H1 (cell line): ENCODE measurements at regions not wholly inside any gene's neighbourhood (a gene's known extent, or its start where the extent isn't known, plus 50 kb on each side); places are given as distances from the start of the nearest gene placed in this dataset.
A peak's percentile ranks its signal among the peaks of the same experiment; 100 is the strongest.

ENCODE experiments used
- CTCF ChIA-PET: fragments of 300-600 bp; sonication (Branson Sonifier 250); formaldehyde crosslinking; loops from one replicate; lab custom pipeline; 2021; ENCODE audit not compliant: partially characterized antibody; lab: Charles Lee
- POLR2A ChIA-PET: fragments of 300-600 bp; sonication (Branson Sonifier 250); formaldehyde crosslinking; loops from one replicate; lab custom pipeline; 2021; ENCODE audit warnings: inconsistent platforms; ENCODE audit not compliant: partially characterized antibody; lab: Charles Lee
- DNase-seq, 2 experiments: peaks; one replicate each; pipeline versions ENCODE4 v3.0.0 to v3.0.0-alpha.2; 2010 to 2022; ENCODE audit warnings: low spot score in 2 of 2, low read depth in 1 of 2, mixed read lengths in 1 of 2
- FAIRE-seq: peaks from 2 replicates; lab custom pipeline; 2011; peaks lifted over from hg19 to GRCh38; lab: Jason Lieb, UNC
- H2AFZ ChIP-seq: 2 replicates; pipeline ENCODE4 v1.8.1; 2012; ENCODE audit warnings: low read length, inconsistent platforms
- H2AK5ac ChIP-seq: 2 replicates; pipeline ENCODE4 v1.6.1; 2013; ENCODE audit warnings: low read depth, low read length
- H2BK120ac ChIP-seq: replicated peaks from 2 replicates; pipeline ENCODE3; 2013; ENCODE audit warnings: low read depth, low read length, inconsistent platforms
- H2BK12ac ChIP-seq: 2 replicates; pipeline ENCODE4 v1.6.1; 2013; ENCODE audit warnings: low read depth, low read length
- H2BK15ac ChIP-seq: 2 replicates; pipeline ENCODE4 v1.6.1; 2013; ENCODE audit warnings: low read length
- H2BK20ac ChIP-seq: 2 replicates; pipeline ENCODE4 v1.6.1; 2013; ENCODE audit warnings: low read length
- H2BK5ac ChIP-seq: 2 replicates; pipeline ENCODE4 v1.6.1; 2013; ENCODE audit warnings: low read depth, low read length
- H3K14ac ChIP-seq: 2 replicates; pipeline ENCODE4 v1.6.1; 2013; ENCODE audit warnings: inconsistent platforms; ENCODE audit not compliant: insufficient read length
- H3K18ac ChIP-seq: 2 replicates; pipeline ENCODE4 v1.6.1; 2013; ENCODE audit warnings: low read length; ENCODE audit errors: extremely low read depth
- H3K23ac ChIP-seq: 2 replicates; pipeline ENCODE4 v1.6.1; 2013; ENCODE audit warnings: inconsistent platforms; ENCODE audit not compliant: insufficient read length
- H3K23me2 ChIP-seq: 2 replicates; pipeline ENCODE4 v1.6.1; 2013; ENCODE audit warnings: low read depth, low read length
- H3K27ac ChIP-seq: 2 replicates; pipeline ENCODE4 v1.6.1; 2011; ENCODE audit warnings: low read depth, low read length, inconsistent platforms
- H3K27me3 ChIP-seq, 4 experiments: replicated peaks in 1 of 4; 1 replicate in 1 of 4; 2 replicates in 3 of 4; pipeline versions ENCODE4 v1.6.1 to v1.8.1; 2011 to 2013; ENCODE audit warnings: low read length in 3 of 4, mild to moderate bottlenecking in 3 of 4, inconsistent platforms in 2 of 4, mixed read lengths in 2 of 4, moderate library complexity in 1 of 4; ENCODE audit not compliant: control insufficient read depth in 3 of 4, insufficient read depth in 3 of 4; ENCODE audit errors: extremely low read depth in 1 of 4
- H3K36me3 ChIP-seq, 4 experiments: 2 replicates each; pipeline versions ENCODE4 v1.6.1 to v1.8.1; 2011 to 2013; ENCODE audit warnings: mild to moderate bottlenecking in 4 of 4, low read length in 3 of 4, moderate library complexity in 2 of 4, control low read depth in 1 of 4, inconsistent platforms in 1 of 4; ENCODE audit not compliant: insufficient read depth in 4 of 4, control insufficient read depth in 2 of 4
- H3K4ac ChIP-seq: replicated peaks from 2 replicates; pipeline ENCODE3; 2013; ENCODE audit warnings: low read length, low read depth, mixed read lengths, inconsistent platforms; ENCODE audit not compliant: insufficient read length
- H3K4me1 ChIP-seq, 4 experiments: replicated peaks in 1 of 4; 1 replicate in 1 of 4; 2 replicates in 3 of 4; pipeline versions ENCODE4 v1.6.1 to v1.8.1; 2011 to 2013; ENCODE audit warnings: low read length in 3 of 4, inconsistent platforms in 2 of 4, mixed read lengths in 1 of 4; ENCODE audit not compliant: insufficient read depth in 4 of 4, control insufficient read depth in 3 of 4
- H3K4me2 ChIP-seq, 2 experiments: 2 replicates each; pipeline versions ENCODE4 v1.6.1 to v1.8.1; 2011 to 2013; ENCODE audit warnings: low read depth in 2 of 2, low read length in 2 of 2, control low read depth in 1 of 2, inconsistent platforms in 1 of 2, mild to moderate bottlenecking in 1 of 2; ENCODE audit not compliant: insufficient read depth in 1 of 2
- H3K4me3 ChIP-seq, 4 experiments: fragments of 200-600, 300-600 bp in 1 of 4; sonication (generic), shearing (Covaris generic), sonication (Bioruptor Twin) in 1 of 4; 2 replicates each; pipeline versions ENCODE4 v1.5.1 to v1.8.1; 2011 to 2016; ENCODE audit warnings: low read length in 4 of 4, low read depth in 3 of 4, control low read depth in 2 of 4, inconsistent platforms in 2 of 4, mild to moderate bottlenecking in 2 of 4, mixed read lengths in 1 of 4, moderate library complexity in 1 of 4; ENCODE audit not compliant: insufficient read depth in 2 of 4; ENCODE audit errors: extremely low read depth in 1 of 4
- H3K56ac ChIP-seq: replicated peaks from 2 replicates; pipeline ENCODE3; 2013; ENCODE audit warnings: low read depth, mild to moderate bottlenecking, mixed read lengths, low read length, inconsistent platforms; ENCODE audit not compliant: insufficient read length
- H3K79me1 ChIP-seq: 2 replicates; pipeline ENCODE4 v1.6.1; 2013; ENCODE audit warnings: low read depth, low read length, control low read depth
- H3K79me2 ChIP-seq, 2 experiments: 2 replicates each; pipeline versions ENCODE4 v1.6.1 to v1.8.1; 2012 to 2013; ENCODE audit warnings: low read length in 2 of 2, mild to moderate bottlenecking in 2 of 2, inconsistent platforms in 1 of 2; ENCODE audit not compliant: insufficient read depth in 2 of 2, control insufficient read depth in 1 of 2
- H3K9ac ChIP-seq, 4 experiments: replicated peaks in 1 of 4; 1 replicate in 1 of 4; 2 replicates in 3 of 4; pipeline versions ENCODE4 v1.6.1 to v1.8.1; 2011 to 2013; ENCODE audit warnings: low read depth in 3 of 4, low read length in 3 of 4, control low read depth in 2 of 4, mild to moderate bottlenecking in 2 of 4, moderate library complexity in 2 of 4, inconsistent platforms in 1 of 4; ENCODE audit errors: extremely low read depth in 1 of 4
- H3K9me3 ChIP-seq, 2 experiments: 2 replicates each; pipeline versions ENCODE4 v1.6.1 to v1.8.1; 2012 to 2013; ENCODE audit warnings: mild to moderate bottlenecking in 2 of 2, moderate library complexity in 2 of 2, control low read depth in 1 of 2, inconsistent platforms in 1 of 2, low read depth in 1 of 2, low read length in 1 of 2, mixed read lengths in 1 of 2; ENCODE audit not compliant: insufficient read depth in 2 of 2
- H4K20me1 ChIP-seq, 2 experiments: replicated peaks in 1 of 2; 2 replicates each; pipeline versions ENCODE3 to v1.8.1; 2011 to 2013; ENCODE audit warnings: inconsistent platforms in 2 of 2, low read length in 2 of 2, mild to moderate bottlenecking in 1 of 2; ENCODE audit not compliant: insufficient read depth in 2 of 2, control insufficient read depth in 1 of 2
- H4K5ac ChIP-seq: 2 replicates; pipeline ENCODE4 v1.6.1; 2013; ENCODE audit warnings: low read length, low read depth, mixed read lengths, inconsistent platforms; ENCODE audit not compliant: insufficient read length
- H4K8ac ChIP-seq: 2 replicates; pipeline ENCODE4 v1.8.0; 2013; ENCODE audit warnings: mild to moderate bottlenecking, moderate library complexity, low read length, inconsistent platforms; ENCODE audit not compliant: insufficient read depth; ENCODE audit errors: extremely low read depth
- H4K91ac ChIP-seq: replicated peaks from 2 replicates; pipeline ENCODE3; 2013; ENCODE audit warnings: low read length, mixed read lengths, inconsistent platforms; ENCODE audit not compliant: insufficient read length
- BACH1 ChIP-seq: IDR thresholded peaks from 2 replicates; pipeline ENCODE4 v1.6.1; 2012; ENCODE audit warnings: low read length, improper control_type of control experiment
- CTBP2 ChIP-seq: IDR thresholded peaks from 2 replicates; pipeline ENCODE4 v1.7.0; 2011; ENCODE audit warnings: borderline replicate concordance, mild to moderate bottlenecking, moderate library complexity, mixed read lengths, low read length; ENCODE audit not compliant: insufficient read depth, insufficient read length
- CTCF ChIP-seq, 3 experiments: IDR thresholded peaks; 1 replicate in 2 of 3; 2 replicates in 1 of 3; pipeline versions ENCODE4 v1.5.1 to v1.6.1; 2011; ENCODE audit warnings: low read length in 3 of 3, mild to moderate bottlenecking in 3 of 3, inconsistent platforms in 2 of 3, low read depth in 1 of 3, moderate library complexity in 1 of 3; ENCODE audit not compliant: insufficient read depth in 1 of 3; ENCODE audit errors: control extremely low read depth in 1 of 3
- RAD21 ChIP-seq, 2 experiments: IDR thresholded peaks in 1 of 2; conservative IDR thresholded peaks in 1 of 2; 2 replicates each; pipeline ENCODE4 v1.6.1; 2011; ENCODE audit warnings: low read depth in 2 of 2, low read length in 2 of 2, improper control_type of control experiment in 1 of 2, inconsistent platforms in 1 of 2, mild to moderate bottlenecking in 1 of 2, moderate library complexity in 1 of 2
- WGBS, 2 experiments: shearing (Covaris generic) in 1 of 2; methylation state at CpG; one replicate each; pipeline versions ENCODE4 v1.1.6 to v1.1.7; 2013 to 2015; ENCODE audit warnings: low lambda C conversion rate in 2 of 2, mixed read lengths in 2 of 2, inconsistent platforms in 1 of 2, low coverage in 1 of 2, missing lambda C conversion rate in 1 of 2; ENCODE audit not compliant: insufficient replicate concordance in 2 of 2, insufficient coverage in 1 of 2, insufficient read length in 1 of 2; ENCODE audit errors: extremely low coverage in 1 of 2, missing lambda C conversion rate in 1 of 2; 5-methylcytosine and 5-hydroxymethylcytosine counted together

GRCh38 chr20:7272512-7272911, 505.0 kb downstream of the BMP2 start:
- ChIA-PET CTCF (interaction anchor here (0.6 to 3.2 kb wide), 13 partner anchors 9 to 1113 kb away, joined by 3 to 12 read pairs (median 3); no protein-coding TSS in a partner anchor), POLR2A (no interaction called here)
- no peak for FAIRE-seq
- Histone ChIP-seq H3K14ac (no peak overlapping the region), H3K18ac (no peak overlapping the region), H4K20me1 (no peaks in the 10 kb centered on the region), H3K4me2 (no peak overlapping the region), H2BK120ac (no peak overlapping the region), H3K79me1 (no peaks in the 10 kb centered on the region), H2BK20ac (no peak overlapping the region), H3K27ac (no peak overlapping the region), H2AK5ac (no peak overlapping the region), H3K9ac (no peak overlapping the region), H4K8ac (no peak overlapping the region), H3K36me3 (no peaks in the 10 kb centered on the region), H3K9me3 (no peaks in the 10 kb centered on the region), H2AFZ (no peak overlapping the region), H4K91ac (no peak overlapping the region), H2BK12ac (no peak overlapping the region), H3K56ac (no peak overlapping the region), H3K23ac (no peak overlapping the region), H4K5ac (no peak overlapping the region), H3K4me1 (peaks cover 0 to 3% (median 0%) of the 10 kb centered on the region in 4 experiments; a peak in 1 of 7 replicates), H2BK15ac (no peak overlapping the region), H3K27me3 (no peaks in the 10 kb centered on the region), H3K4me3 (no peak overlapping the region), H3K23me2 (no peaks in the 10 kb centered on the region), H3K4ac (no peak overlapping the region), H2BK5ac (no peak overlapping the region), H3K79me2 (no peaks in the 10 kb centered on the region)
- DNase-seq, result no peak
- TF ChIP-seq CTBP2 (no peak), RAD21 (IDR thresholded peaks at IDR 0.05 in 1 of 2, conservative IDR thresholded peaks at IDR 0.05 in 1 of 2; ENCODE audit: low read depth in 2 of 2, low read length in 2 of 2) (peak; percentile 84 to 85), BACH1 (no peak), CTCF (IDR thresholded peaks at IDR 0.05; ENCODE audit: control extremely low read depth in 1 of 3, insufficient read depth in 1 of 3, low read depth in 1 of 3, low read length in 3 of 3) (peak in 2 of 3 experiments; percentile 53 to 59; a peak in 2 of 4 replicates)
- 75% methylated on average over 1 of the region's 1 CpG; no CpG with 5 or more reads in 1 of the 2 experiments for WGBS, 2 experiments
